ENCODE measurements at regions not wholly inside any gene's neighbourhood (a gene's known extent, or its start where the extent isn't known, plus 50 kb on each side); places are given as distances from the start of the nearest gene placed in this dataset.
"Not testable (repeated sequence)": the region's sequence is repeated elsewhere in the genome, so short reads cannot be mapped to it uniquely, and the experiment has no call there.

GRCh38 chr6:92109256-92109655 is 1310.1 kb downstream of the EPHA7 start:
- H3K27ac Mint-ChIP-seq: no peak overlapping the region
- ChIA-PET POLR2A (no interaction called here), CTCF (no interaction called here)
- intact Hi-C loops (cut with micrococcal nuclease): no loop called here
- DNase-seq (no peak), ATAC-seq (ENCODE audit: low read depth) (no peak)
- no peaks in the 10 kb centered on the region for H3K36me3 Mint-ChIP-seq (ENCODE audit: low read depth)
- TF ChIP-seq CTCF (IDR thresholded peaks at IDR 0.05): no peak
- H3K4me1 Mint-ChIP-seq: no peaks in the 10 kb centered on the region
- no peak overlapping the region for H3K4me3 Mint-ChIP-seq
- H3K27me3 Mint-ChIP-seq: no peaks in the 10 kb centered on the region
- peaks cover 11% of the 10 kb centered on the region for H3K9me3 Mint-ChIP-seq

- ATAC-seq (ENCODE audit: low read depth) (no peak), DNase-seq (no peak)
- Mint-ChIP-seq H3K27ac (no peak overlapping the region), H3K36me3 (ENCODE audit: low read depth) (no peaks in the 10 kb centered on the region), H3K9me3 (peaks cover 13% of the 10 kb centered on the region), H3K4me3 (no peak overlapping the region), H3K4me1 (no peaks in the 10 kb centered on the region), H3K27me3 (no peaks in the 10 kb centered on the region)
- CTCF ChIA-PET: no interaction called here
- POLR2A ChIA-PET: no interaction called here
- intact Hi-C loops (cut with micrococcal nuclease): no loop called here
- TF ChIP-seq CTCF (IDR thresholded peaks at IDR 0.05): no peak
These were observed 1332.6 kb downstream of the EPHA7 start for GRCh38 chr6:92086750-92087149.

- H3K36me3 Mint-ChIP-seq (ENCODE audit: low read depth); CTCF ChIA-PET: not testable (repeated sequence)
These were observed 1335.4 kb downstream of the EPHA7 start for GRCh38 chr6:92083914-92084313.

GRCh38 chr6:92072387-92072786 is 1347.0 kb downstream of the EPHA7 start:
- Mint-ChIP-seq H3K27me3 (no peaks in the 10 kb centered on the region), H3K4me1 (no peaks in the 10 kb centered on the region), H3K4me3 (no peak overlapping the region), H3K9me3 (peaks cover 2% of the 10 kb centered on the region), H3K27ac (no peak overlapping the region), H3K36me3 (ENCODE audit: low read depth) (no peaks in the 10 kb centered on the region)
- POLR2A ChIA-PET: no interaction called here
- ATAC-seq (ENCODE audit: low read depth) (no peak), DNase-seq (no peak)
- intact Hi-C loops (cut with micrococcal nuclease): no loop called here
- CTCF ChIA-PET: no interaction called here
- TF ChIP-seq CTCF (IDR thresholded peaks at IDR 0.05): no peak

More at GRCh38 chr6:92083914-92084313, 1335.4 kb downstream of the EPHA7 start:
- H3K27me3 Mint-ChIP-seq; H3K4me1 Mint-ChIP-seq; POLR2A ChIA-PET; DNase-seq; H3K4me3 Mint-ChIP-seq; intact Hi-C loops (cut with micrococcal nuclease); ATAC-seq (ENCODE audit: low read depth); H3K27ac Mint-ChIP-seq: not testable (repeated sequence)
- H3K9me3 Mint-ChIP-seq: peaks cover 12% of the 10 kb centered on the region

- POLR2A ChIA-PET: no interaction called here
- H3K4me3 Mint-ChIP-seq: no peak overlapping the region
- no peaks in the 10 kb centered on the region for H3K27me3 Mint-ChIP-seq
- H3K36me3 Mint-ChIP-seq (ENCODE audit: low read depth): no peaks in the 10 kb centered on the region
- no peak overlapping the region for H3K27ac Mint-ChIP-seq
- intact Hi-C loops (cut with micrococcal nuclease): no loop called here
- DNase-seq (no peak), ATAC-seq (ENCODE audit: low read depth) (no peak)
- TF ChIP-seq CTCF (IDR thresholded peaks at IDR 0.05): no peak
- H3K4me1 Mint-ChIP-seq: no peaks in the 10 kb centered on the region
- CTCF ChIA-PET: no interaction called here
- H3K9me3 Mint-ChIP-seq: peaks cover 4% of the 10 kb centered on the region
These were observed 1349.6 kb downstream of the EPHA7 start for GRCh38 chr6:92069781-92070180.

- H3K27me3 Mint-ChIP-seq: no peaks in the 10 kb centered on the region
- no peaks in the 10 kb centered on the region for H3K36me3 Mint-ChIP-seq (ENCODE audit: low read depth)
- no peak overlapping the region for H3K4me3 Mint-ChIP-seq
- TF ChIP-seq CTCF (IDR thresholded peaks at IDR 0.05): no peak
- intact Hi-C loops (cut with micrococcal nuclease): no loop called here
- H3K27ac Mint-ChIP-seq: no peak overlapping the region
- H3K4me1 Mint-ChIP-seq: no peaks in the 10 kb centered on the region
- ChIA-PET CTCF (no interaction called here), POLR2A (no interaction called here)
- no peak for DNase-seq
- H3K9me3 Mint-ChIP-seq: no peaks in the 10 kb centered on the region
- no peak for ATAC-seq (ENCODE audit: low read depth)
These were observed 1366.8 kb downstream of the EPHA7 start for GRCh38 chr6:92052513-92052912.

All from activated B cell treated with CpG ODN at 0.5 μM for 24 hours (primary cell).